Heart left ventricle (tissue), 16 donors: ENCODE measurements at regions not wholly inside any gene's neighbourhood (a gene's known extent, or its start where the extent isn't known, plus 50 kb on each side); places are given as distances from the start of the nearest gene placed in this dataset.

Source experiments
- ATAC-seq, 4 donors: fragments of 200-7000 bp; cut with Tn5 transposase; one replicate each; pipeline ENCODE4 v1.9.1; 2020 to 2022; ENCODE audit warnings: moderate library complexity in 4 of 4, mild to moderate bottlenecking in 3 of 4, moderate number of reproducible peaks in 1 of 4
- DNase-seq, 5 donors: peaks; one replicate each; pipeline ENCODE4 v3.0.0-alpha.2; 2020
- H3K27ac ChIP-seq, 12 donors: fragments of 200-600 bp; sonication (generic) in 4 of 12; one replicate each; pipeline versions ENCODE4 v1.5.0 to v1.8.0; 2016 to 2022; ENCODE audit warnings: mild to moderate bottlenecking in 2 of 12
- H3K27me3 ChIP-seq, 9 donors: fragments of 200-600 bp; sonication (generic) in 2 of 9; one replicate each; pipeline versions ENCODE4 v1.5.1 to v1.8.0; 2016 to 2022; ENCODE audit warnings: mild to moderate bottlenecking in 3 of 9
- H3K36me3 ChIP-seq, 9 donors: fragments of 200-600 bp; sonication (generic) in 2 of 9; one replicate each; pipeline versions ENCODE4 v1.5.0 to v1.8.0; 2018 to 2022; ENCODE audit warnings: mild to moderate bottlenecking in 2 of 9
- H3K4me1 ChIP-seq, 12 donors: fragments of 200-600 bp; sonication (generic) in 4 of 12; one replicate each; pipeline versions ENCODE4 v1.5.0 to v1.8.0; 2016 to 2022; ENCODE audit warnings: mild to moderate bottlenecking in 3 of 12
- H3K4me3 ChIP-seq, 12 donors: fragments of 200-600 bp; sonication (generic) in 4 of 12; one replicate each; pipeline versions ENCODE4 v1.5.0 to v1.8.0; 2017 to 2022; ENCODE audit warnings: mild to moderate bottlenecking in 9 of 12, moderate library complexity in 4 of 12
- H3K9me3 ChIP-seq, 12 donors: fragments of 200-600 bp; sonication (generic) in 4 of 12; one replicate each; pipeline versions ENCODE4 v1.5.0 to v1.8.0; 2016 to 2022; ENCODE audit warnings: mild to moderate bottlenecking in 1 of 12
- CTCF ChIP-seq, 12 donors: fragments of 200-600 bp; sonication (generic) in 4 of 12; IDR thresholded peaks; one replicate each; pipeline versions ENCODE4 v1.5.0 to v1.8.0; 2018 to 2022; ENCODE audit warnings: antibody characterized with exemption in 12 of 12, mild to moderate bottlenecking in 5 of 12
- POLR2A ChIP-seq, 2 donors: fragments of 450-650 bp; IDR thresholded peaks; one replicate each; pipeline ENCODE4 v1.6.1; 2017; ENCODE audit warnings: antibody characterized with exemption in 2 of 2, mild to moderate bottlenecking in 2 of 2, moderate library complexity in 2 of 2
- WGBS, 4 donors: extraction: QIAGEN DNeasy Blood & Tissue Kit in 2 of 4; methylation state at CpG; one replicate each; pipeline versions ENCODE4 v1.1.5 to v1.1.7; 2013 to 2018; 5-methylcytosine and 5-hydroxymethylcytosine counted together
- intact Hi-C, 10 donors: fragments of 100-400 bp; cut with DNase I; formaldehyde crosslinking; loops; one replicate each; pipeline versions ENCODE4 v1.11.1 to v1.14.2; 2022
- donor health status: ischemic (EF 13 %, LVEDD 7.1; RV severe dilation, severe dysfunction).
- donor health status: healthy with polysubstance abuse.
- donor health status: DM: no; HTN: yes; CAD: no.
- donor health status: DM: no; HTN: no; CAD: no.
- donor health status: ischemic (EF 25% LVEDD 6.9; RV normal size, moderate dysfunction).
- donor health status: ischemic (EF 25% LVEDD 5.7; RV mildly dilated, moderate dysfunction).
- donor health status: healthy.
- donor health status: DM: yes; HTN: yes; CAD: no.
- donor health status: ischemic (EF 35%, LVEDD 5.7; RV mildly dilated, moderate dysfunction).
- donor health status: nonischemic (EF 11% LVEDD 7.7; RV severe dilation, severe dysfunction).
- donor health status: DM: yes; HTN: yes; CAD: no.
- donor health status: PGD.
- donor health status: ischemic (EF 29% LVEDD 5.4; RV normal size, mild dysfunction).
- donor health status: nonischemic (EF 23%, LVEDD 6.1; RV moderate dilation, normal function).

- intact Hi-C loops = no loop called here
- Histone ChIP-seq H3K36me3 (no peaks in the 10 kb centered on the region), H3K27ac (no peak overlapping the region), H3K4me3 (no peak overlapping the region), H3K27me3 (no peaks in the 10 kb centered on the region), H3K4me1 (no peaks in the 10 kb centered on the region), H3K9me3 (no peaks in the 10 kb centered on the region)
- WGBS, 4 donors = 80 to 89% (median 83%) methylated on average over 4 of the region's 4 CpGs
- no peak for ATAC-seq
- no peak for DNase-seq
- TF ChIP-seq CTCF (IDR thresholded peaks at IDR 0.05) (no peak), POLR2A (IDR thresholded peaks at IDR 0.05) (no peak)
Observed at GRCh38 chr3:161859057-161859456, 362.4 kb downstream of the OTOL1 start.

GRCh38 chr3:161859865-161860450 is 363.4 kb downstream of the OTOL1 start:
- H3K27ac ChIP-seq = no peak overlapping the region
- WGBS, 4 donors = 53 to 69% (median 62%) methylated on average over 4 of the region's 4 CpGs
- H3K4me1 ChIP-seq = no peaks in the 10 kb centered on the region
- no peak for TF ChIP-seq POLR2A (IDR thresholded peaks at IDR 0.05)
- no peaks in the 10 kb centered on the region for H3K36me3 ChIP-seq
- no peak overlapping the region for H3K4me3 ChIP-seq
- no peaks in the 10 kb centered on the region for H3K27me3 ChIP-seq
- DNase-seq (no peak), ATAC-seq (no peak)
- intact Hi-C loops = no loop called here
- no peaks in the 10 kb centered on the region for H3K9me3 ChIP-seq

GRCh38 chr3:161863775-161864174 is 367.2 kb downstream of the OTOL1 start:
- TF ChIP-seq CTCF (IDR thresholded peaks at IDR 0.05) (no peak), POLR2A (IDR thresholded peaks at IDR 0.05) (no peak)
- DNase-seq (no peak), ATAC-seq (no peak)
- Histone ChIP-seq H3K27ac (no peak overlapping the region), H3K4me1 (no peaks in the 10 kb centered on the region), H3K4me3 (no peak overlapping the region), H3K27me3 (no peaks in the 10 kb centered on the region), H3K9me3 (no peaks in the 10 kb centered on the region), H3K36me3 (no peaks in the 10 kb centered on the region)
- 36 to 54% (median 44%) methylated on average over 1 of the region's 1 CpG for WGBS, 4 donors
- intact Hi-C loops = no loop called here

GRCh38 chr3:161866176-161866575 is 369.6 kb downstream of the OTOL1 start:
- TF ChIP-seq CTCF (IDR thresholded peaks at IDR 0.05) (no peak), POLR2A (IDR thresholded peaks at IDR 0.05) (no peak)
- DNase-seq = no peak
- no peak for ATAC-seq
- Histone ChIP-seq H3K9me3 (no peaks in the 10 kb centered on the region), H3K36me3 (no peaks in the 10 kb centered on the region), H3K27ac (no peak overlapping the region), H3K4me1 (no peaks in the 10 kb centered on the region), H3K4me3 (no peak overlapping the region), H3K27me3 (no peaks in the 10 kb centered on the region)
- intact Hi-C loops = no loop called here
- 40 to 61% (median 49%) methylated on average over 1 of the region's 1 CpG for WGBS, 4 donors

GRCh38 chr3:161875483-161875882 is 378.9 kb downstream of the OTOL1 start:
- no peaks in the 10 kb centered on the region for H3K27me3 ChIP-seq
- H3K4me3 ChIP-seq = no peak overlapping the region
- DNase-seq = no peak
- H3K4me1 ChIP-seq = no peaks in the 10 kb centered on the region
- TF ChIP-seq CTCF (IDR thresholded peaks at IDR 0.05) (no peak), POLR2A (IDR thresholded peaks at IDR 0.05) (no peak)
- H3K9me3 ChIP-seq = peaks cover 0 to 13% (median 0%) of the 10 kb centered on the region in 12 donors
- no peak for ATAC-seq
- 85 to 100% (median 92%) methylated on average over 1 of the region's 1 CpG for WGBS, 4 donors
- H3K27ac ChIP-seq = no peak overlapping the region
- H3K36me3 ChIP-seq = no peaks in the 10 kb centered on the region
- intact Hi-C loops = no loop called here
